GM18861 (cell line): ENCODE measurements at regions not wholly inside any gene's neighbourhood (a gene's known extent, or its start where the extent isn't known, plus 50 kb on each side); places are given as distances from the start of the nearest gene placed in this dataset.

Source experiments
- ATAC-seq: cut with Tn5 transposase; IDR thresholded peaks from one replicate; pipeline ENCODE4 v1.9.1; 2021; ENCODE audit not compliant: unreplicated experiment

- ATAC-seq: no peak
Observed at GRCh38 chr3:154775821-154776548, 304.1 kb upstream of the MME start.

- no peak for ATAC-seq
Observed at GRCh38 chr3:154766765-154767503, 313.2 kb upstream of the MME start.

GRCh38 chr3:154764856-154765640, 315.1 kb upstream of the MME start:
- no peak for ATAC-seq

DNA sequence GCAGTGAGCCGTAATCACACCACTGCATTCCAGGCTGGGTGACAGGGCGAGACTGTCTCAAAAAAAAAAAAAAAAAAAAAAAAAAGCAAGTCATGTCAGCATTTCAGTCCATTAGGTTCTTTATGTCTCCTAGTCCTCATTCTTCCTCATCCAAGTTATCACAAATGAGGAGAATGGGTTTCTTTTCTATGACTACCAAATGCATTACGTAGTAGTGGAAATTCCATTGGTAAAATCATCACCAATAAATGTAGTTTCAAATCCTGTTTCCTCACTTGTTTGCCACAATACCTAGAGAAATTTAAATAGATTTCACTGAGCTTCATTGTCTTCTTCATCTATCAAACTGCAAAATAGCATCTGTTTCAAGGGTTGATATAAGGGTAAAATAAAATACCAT, 317.6 kb upstream of the MME start:
- ATAC-seq: no peak

DNA sequence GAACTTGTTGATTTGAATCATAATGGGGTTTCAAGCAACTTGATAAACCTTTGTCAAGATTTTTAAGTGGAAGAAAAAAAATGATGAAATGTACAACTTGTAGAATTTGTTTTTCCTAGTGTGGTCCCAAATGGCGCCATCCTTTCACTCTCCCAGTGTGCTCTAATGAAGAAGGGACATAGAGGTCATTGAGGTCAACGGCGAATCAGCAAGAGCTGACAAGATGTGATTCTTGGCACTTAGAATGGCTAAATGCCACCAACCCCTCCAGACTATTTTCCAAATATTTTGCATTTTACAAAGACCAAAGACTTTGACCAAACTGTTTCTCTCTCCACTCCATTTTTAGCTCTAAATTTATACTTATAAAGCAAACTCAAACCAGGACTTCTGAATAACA, 320.2 kb upstream of the MME start:
- no peak for ATAC-seq

DNA sequence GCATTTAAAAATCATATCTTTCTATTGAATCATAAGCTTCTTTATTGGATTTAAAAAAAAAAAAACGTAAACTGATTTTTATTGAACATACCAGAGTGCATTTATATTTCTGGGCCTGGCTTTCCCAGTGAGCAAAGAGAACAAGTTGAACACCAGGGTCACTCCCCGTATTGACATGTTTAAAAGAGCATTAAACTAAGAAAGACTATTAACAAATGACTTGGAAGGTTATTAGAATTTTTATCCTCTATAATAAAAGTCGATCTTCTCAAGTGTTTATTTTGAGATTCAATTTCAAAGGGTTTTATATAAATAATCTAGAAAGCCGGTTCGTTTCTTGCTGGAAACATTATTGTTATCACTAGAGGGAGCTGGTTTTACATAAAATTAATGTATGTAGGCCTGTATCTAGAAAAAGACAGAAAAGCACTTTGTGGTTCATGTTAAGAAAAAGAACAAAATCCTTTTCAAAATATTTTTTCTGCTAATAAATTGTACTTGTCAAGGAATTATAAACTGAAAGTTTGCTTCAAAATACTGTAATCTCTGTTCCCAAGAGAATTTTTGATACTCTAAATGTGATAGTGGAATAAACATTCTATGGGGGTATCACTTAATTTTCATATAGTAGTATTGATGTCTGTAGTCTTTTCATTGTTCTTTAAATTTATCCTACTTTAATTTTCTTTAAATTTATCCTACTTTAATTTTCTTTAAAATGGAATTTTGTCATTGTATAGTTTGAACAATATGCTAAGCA, 321.8 kb upstream of the MME start:
- ATAC-seq: no peak

GRCh38 chr3:154753101-154753500, 323.1 kb upstream of the GPR149 start:
- ATAC-seq: no peak

GRCh38 chr3:154749514-154749913, 319.5 kb upstream of the GPR149 start:
- no peak for ATAC-seq

GRCh38 chr3:154745929-154746328, 315.9 kb upstream of the GPR149 start:
- ATAC-seq: no peak

- no peak for ATAC-seq
Observed at GRCh38 chr3:154745122-154745521, 315.1 kb upstream of the GPR149 start.

DNA sequence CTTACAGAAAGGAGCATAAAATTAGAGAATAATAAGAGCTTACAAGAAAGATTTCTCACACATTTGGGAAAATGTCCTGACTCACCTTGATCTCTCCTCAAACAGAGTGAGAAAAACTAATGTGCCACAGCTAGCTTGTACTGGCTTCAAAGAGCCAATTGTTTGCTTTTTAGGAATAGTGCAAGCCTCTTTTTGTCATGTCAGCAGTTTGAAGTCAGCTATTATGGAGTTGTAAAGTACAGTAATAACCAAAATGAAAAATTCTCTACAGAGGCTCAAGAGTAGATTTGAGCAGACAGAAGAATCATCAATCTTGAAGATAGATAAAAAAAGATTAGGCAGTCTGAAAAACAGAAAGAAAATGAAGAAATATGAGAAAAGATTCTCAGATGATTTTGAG, 313.4 kb upstream of the GPR149 start:
- ATAC-seq: no peak

DNA sequence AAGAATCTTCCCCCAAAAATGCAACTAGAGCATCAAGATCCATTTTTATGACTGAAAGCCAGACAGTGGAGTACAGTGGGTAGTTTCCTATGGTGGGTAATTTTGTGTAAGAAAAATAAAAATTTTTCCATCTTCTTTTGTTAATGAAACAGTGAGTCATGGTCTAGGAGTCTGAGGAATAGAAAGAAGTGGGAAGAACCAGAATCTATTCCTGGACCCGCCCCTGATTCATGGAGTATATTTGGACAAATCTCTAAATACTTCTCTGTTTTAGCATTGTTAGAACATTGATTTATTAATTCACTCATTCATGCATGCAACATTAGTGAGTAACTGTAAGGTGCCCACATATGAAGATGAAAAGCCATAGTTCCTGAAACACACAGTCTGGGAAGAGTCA, 304.5 kb upstream of the GPR149 start:
- ATAC-seq: no peak

DNA sequence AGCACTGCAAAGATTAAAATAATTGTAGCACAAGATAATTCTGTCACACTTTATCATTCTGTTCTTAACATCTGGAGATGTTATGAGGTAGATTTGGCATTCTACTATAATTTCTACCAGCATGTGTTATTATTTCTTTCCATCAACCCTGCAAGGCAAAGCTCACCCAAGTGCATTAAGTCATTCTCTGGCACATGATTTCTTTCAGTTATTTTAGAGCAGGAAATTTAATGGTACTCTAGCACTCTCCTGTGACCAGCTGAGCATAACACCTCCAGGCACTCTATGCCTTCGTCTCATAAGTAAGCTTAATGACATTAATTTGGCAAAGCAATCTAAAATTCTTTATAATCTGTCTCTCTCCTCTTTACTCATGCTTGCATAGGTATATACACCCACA, 300.2 kb upstream of the GPR149 start:
- no peak for ATAC-seq

DNA sequence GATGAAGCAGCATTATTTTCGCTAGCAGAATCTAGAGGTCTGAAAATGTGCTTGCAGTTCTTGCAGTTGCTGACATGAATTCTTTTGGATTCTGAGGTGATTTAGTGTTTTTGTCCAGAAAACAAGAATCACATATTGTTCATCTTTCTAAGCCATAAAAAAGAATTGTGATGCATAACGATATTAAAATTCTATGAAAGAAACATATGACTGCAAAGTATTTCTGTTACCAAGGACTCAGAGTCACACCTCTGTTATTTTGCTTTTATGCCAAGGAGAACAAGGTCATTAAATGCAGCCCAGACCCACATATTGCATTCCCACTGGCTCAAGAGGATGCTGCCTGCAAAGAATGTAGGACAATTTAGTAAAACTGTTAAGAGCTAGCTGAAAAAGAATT, 299.8 kb upstream of the GPR149 start:
- ATAC-seq: no peak

GRCh38 chr3:154728285-154728684, 298.3 kb upstream of the GPR149 start:
- no peak for ATAC-seq

DNA sequence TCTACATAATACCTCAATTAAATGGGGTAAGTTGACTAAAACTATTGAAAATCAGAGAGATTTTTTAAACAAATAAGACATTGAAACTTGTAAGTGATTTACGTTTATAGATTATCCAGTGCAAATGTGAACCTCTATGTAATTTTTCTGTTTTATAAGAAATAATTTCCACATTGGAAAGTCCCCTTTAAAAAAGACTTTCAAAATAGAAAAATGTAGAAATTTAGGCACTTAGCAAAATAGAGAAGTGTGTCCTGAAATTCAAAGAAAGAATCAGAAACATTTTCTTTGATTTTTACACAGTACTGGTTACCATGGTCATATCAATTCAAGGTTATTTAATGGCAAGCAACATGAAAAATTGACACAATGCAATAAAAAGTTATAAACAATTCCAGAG, 290.9 kb upstream of the GPR149 start:
- no peak for ATAC-seq

- ATAC-seq: no peak
Observed at GRCh38 chr3:154718053-154718452, 288.1 kb upstream of the GPR149 start.

DNA sequence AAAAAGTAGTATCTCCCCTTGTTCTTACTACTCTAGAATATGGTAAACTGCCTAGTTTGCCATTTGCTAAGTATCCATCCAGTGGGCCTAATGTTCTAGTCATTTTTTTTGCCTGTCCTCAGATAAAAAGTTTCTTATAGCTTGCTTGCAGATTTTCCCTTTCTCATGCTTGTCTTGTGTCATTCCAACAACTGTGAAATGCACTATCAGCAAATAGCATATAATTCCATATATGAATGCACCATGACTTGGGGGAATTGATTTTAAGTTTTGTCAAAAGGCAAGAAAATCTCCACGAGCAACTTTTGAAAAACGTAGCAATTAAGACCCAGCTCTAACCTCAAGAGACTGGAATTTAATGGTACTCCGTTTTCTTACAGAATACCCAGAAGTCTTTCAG, 286.2 kb upstream of the GPR149 start:
- no peak for ATAC-seq

DNA sequence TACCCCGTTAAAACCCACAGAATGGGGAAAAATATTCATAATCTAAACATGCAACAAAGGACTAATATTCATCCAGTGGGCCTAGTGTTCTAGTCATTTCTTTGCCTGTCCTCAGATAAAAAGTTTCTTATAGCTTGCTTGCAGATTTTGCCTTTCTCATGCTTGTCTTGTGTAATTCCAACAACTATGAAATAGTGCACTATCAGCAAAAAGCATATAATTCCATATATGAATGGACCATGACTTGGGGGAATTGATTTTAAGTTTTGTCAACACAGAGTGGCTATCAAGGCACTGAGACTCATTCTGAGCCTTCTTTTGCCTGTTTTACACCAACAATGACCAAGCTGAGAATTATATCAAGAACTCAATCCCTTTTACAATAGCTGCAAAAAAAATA, 278.6 kb upstream of the GPR149 start:
- ATAC-seq: no peak

GRCh38 chr3:154701055-154701454, 271.1 kb upstream of the GPR149 start:
- no peak for ATAC-seq

DNA sequence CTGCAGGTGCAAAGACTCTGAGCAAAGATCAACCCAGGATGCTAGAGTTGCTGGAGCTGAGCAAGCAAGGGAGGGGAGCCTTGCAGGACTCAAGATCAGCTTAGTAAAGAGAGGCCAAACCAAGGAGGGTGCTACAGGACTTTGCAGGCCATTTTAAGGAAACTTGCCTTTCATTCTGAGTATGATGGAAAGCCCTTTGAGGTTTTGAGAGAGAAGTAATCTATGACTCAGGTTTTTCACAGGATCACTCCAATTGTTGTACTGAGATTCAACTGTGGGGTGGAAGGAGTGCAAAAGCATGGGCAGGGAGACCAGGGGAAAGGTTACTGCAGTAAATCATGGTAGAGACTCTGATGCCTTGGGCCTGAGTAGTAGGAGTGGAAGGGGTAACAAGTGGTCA, 260.4 kb upstream of the GPR149 start:
- ATAC-seq: no peak
